Ishikawa (cell line): ENCODE measurements at regions not wholly inside any gene's neighbourhood (a gene's known extent, or its start where the extent isn't known, plus 50 kb on each side); places are given as distances from the start of the nearest gene placed in this dataset.

Experiments used
- CEBPB ChIP-seq: IDR thresholded peaks from 2 replicates; pipeline ENCODE4 v1.6.1; 2012
- CREB1 ChIP-seq: IDR thresholded peaks from 2 replicates; pipeline ENCODE4 v1.6.1; 2012; ENCODE audit warnings: low read depth
- EGR1 ChIP-seq: IDR thresholded peaks from 2 replicates; pipeline ENCODE4 v1.6.1; 2012
- EP300 ChIP-seq: IDR thresholded peaks from 2 replicates; pipeline ENCODE4 v1.6.1; 2012; ENCODE audit warnings: borderline replicate concordance
- FOXM1 ChIP-seq: IDR thresholded peaks from 2 replicates; pipeline ENCODE4 v1.6.1; 2012; ENCODE audit warnings: low read depth, borderline replicate concordance
- MAX ChIP-seq: IDR thresholded peaks from 2 replicates; pipeline ENCODE4 v1.6.1; 2012
- NFIC ChIP-seq: IDR thresholded peaks from 2 replicates; pipeline ENCODE4 v1.6.1; 2012
- RAD21 ChIP-seq: IDR thresholded peaks from 2 replicates; pipeline ENCODE4 v1.6.1; 2012; ENCODE audit warnings: low read depth
- REST ChIP-seq: IDR thresholded peaks from 2 replicates; pipeline ENCODE4 v1.6.1; 2012; ENCODE audit warnings: low read depth, mild to moderate bottlenecking
- TAF1 ChIP-seq: IDR thresholded peaks from 2 replicates; pipeline ENCODE4 v1.6.1; 2012; ENCODE audit warnings: low read depth, mild to moderate bottlenecking
- TCF12 ChIP-seq: IDR thresholded peaks from 2 replicates; pipeline ENCODE4 v1.6.1; 2012; ENCODE audit warnings: low read depth
- TEAD4 ChIP-seq: IDR thresholded peaks from 2 replicates; pipeline ENCODE4 v1.6.1; 2012
- USF1 ChIP-seq: IDR thresholded peaks from 2 replicates; pipeline ENCODE4 v1.6.1; 2012
- YY1 ChIP-seq: IDR thresholded peaks from 2 replicates; pipeline ENCODE4 v1.6.1; 2012; ENCODE audit warnings: low read depth
- ZBTB7A ChIP-seq: IDR thresholded peaks from 2 replicates; pipeline ENCODE4 v1.6.1; 2012; ENCODE audit warnings: low read depth

- no peak for TF ChIP-seq TEAD4
- no peak for TF ChIP-seq NFIC
- no peak for TF ChIP-seq REST
- no peak for TF ChIP-seq EGR1
- no peak for TF ChIP-seq MAX
- no peak for TF ChIP-seq ZBTB7A
- no peak for TF ChIP-seq FOXM1
- no peak for TF ChIP-seq CEBPB
- TF ChIP-seq CREB1 = no peak
- TF ChIP-seq TAF1 = no peak
- no peak for TF ChIP-seq YY1
- TF ChIP-seq TCF12 = no peak
- no peak for TF ChIP-seq USF1
- no peak for TF ChIP-seq EP300
- no peak for TF ChIP-seq RAD21
These were observed 241.0 kb upstream of the KIF2A start for GRCh38 chr5:62065050-62065449.

GRCh38 chr5:62066761-62067277 is 239.2 kb upstream of the KIF2A start:
- TF ChIP-seq FOXM1 (no peak), RAD21 (no peak), TCF12 (no peak), EP300 (no peak), YY1 (no peak), CREB1 (no peak), USF1 (no peak), MAX (no peak)

GRCh38 chr5:62068554-62068953 is 237.5 kb upstream of the KIF2A start:
- no peak for TF ChIP-seq MAX
- TF ChIP-seq NFIC = no peak
- TF ChIP-seq FOXM1 = no peak
- no peak for TF ChIP-seq CREB1
- TF ChIP-seq YY1 = no peak
- no peak for TF ChIP-seq TAF1
- TF ChIP-seq REST = no peak
- TF ChIP-seq USF1 = no peak
- TF ChIP-seq TEAD4 = no peak
- no peak for TF ChIP-seq EP300
- no peak for TF ChIP-seq ZBTB7A
- no peak for TF ChIP-seq CEBPB
- no peak for TF ChIP-seq TCF12
- TF ChIP-seq EGR1 = no peak
- TF ChIP-seq RAD21 = no peak

- TF ChIP-seq CEBPB (no peak), REST (no peak), ZBTB7A (no peak), FOXM1 (no peak), TCF12 (no peak), CREB1 (no peak), RAD21 (no peak), TEAD4 (no peak), NFIC (no peak), USF1 (no peak), EP300 (no peak), TAF1 (no peak), MAX (no peak)
These were observed 228.6 kb upstream of the KIF2A start for GRCh38 chr5:62077387-62077786.
